Stimulated activated CD8-positive, alpha-beta memory T cell treated with anti-CD3 and anti-CD28 coated beads, Interleukin-15, amount 100 ng/mL, for 4 hours (primary cell): ENCODE measurements at regions not wholly inside any gene's neighbourhood (a gene's known extent, or its start where the extent isn't known, plus 50 kb on each side); places are given as distances from the start of the nearest gene placed in this dataset.
"Not testable (repeated sequence)": the region's sequence is repeated elsewhere in the genome, so short reads cannot be mapped to it uniquely, and the experiment has no call there.

ENCODE experiments used
- DNase-seq, 2 donors: peaks; one replicate each; pipeline ENCODE4 v3.0.0-alpha.2; 2020; ENCODE audit warnings: low read depth in 2 of 2

DNA sequence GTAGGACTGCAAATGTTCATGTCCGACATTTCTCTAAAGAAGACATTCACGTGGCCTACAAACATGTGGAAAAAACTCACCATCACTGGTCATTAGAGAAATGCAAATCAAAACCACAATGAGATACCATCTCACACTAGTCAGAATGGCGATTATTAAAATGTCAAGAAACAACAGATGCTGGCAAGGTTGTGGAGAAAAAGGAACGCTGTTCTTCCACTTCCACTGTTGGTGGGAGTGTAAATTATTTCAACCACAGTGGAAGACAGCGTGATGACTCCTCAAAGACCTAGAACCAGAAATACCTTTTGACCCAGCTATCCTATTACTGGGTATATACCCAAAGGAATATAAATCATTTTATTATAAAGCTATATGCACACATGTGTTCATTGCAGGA is 253.9 kb upstream of the UBASH3B start:
- not testable (repeated sequence) for DNase-seq

DNA sequence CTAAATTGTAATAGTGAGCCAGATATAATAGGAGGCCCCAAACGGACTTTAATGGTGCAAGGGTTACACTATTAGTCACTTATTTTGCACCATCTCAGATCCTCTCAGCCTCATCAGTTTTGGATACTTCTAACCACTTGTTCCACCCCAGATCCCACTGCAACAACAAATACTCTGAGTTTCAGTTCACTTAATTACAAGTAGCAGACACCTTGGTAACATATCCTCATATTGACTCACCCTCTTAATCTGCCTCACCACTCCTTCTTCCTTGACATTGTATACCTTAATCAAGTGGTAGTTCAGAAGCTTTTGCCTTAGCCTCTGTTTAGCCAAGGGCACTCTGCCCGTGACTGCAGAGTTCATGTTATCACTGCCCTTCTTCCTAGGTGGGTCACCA is 256.1 kb upstream of the UBASH3B start:
- DNase-seq, result no peak

DNA sequence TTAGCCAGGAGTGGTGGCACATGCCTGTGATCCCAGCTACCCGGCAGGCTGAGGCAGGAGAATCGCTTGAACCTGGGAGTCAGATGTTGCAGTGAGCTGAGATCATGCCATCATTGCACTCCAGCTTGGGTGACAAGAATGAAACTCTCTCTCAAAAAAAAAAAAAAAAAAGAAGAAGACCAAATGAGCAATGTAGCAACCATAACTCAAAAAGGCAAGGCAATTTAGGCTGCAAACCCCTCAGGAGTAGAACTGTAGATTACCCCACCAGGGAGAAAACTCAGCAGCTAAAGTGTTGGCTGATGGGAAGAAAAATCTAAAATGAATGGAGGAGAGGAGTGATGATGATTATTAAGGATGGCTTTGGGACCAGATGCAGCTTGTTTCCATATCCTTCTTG is 256.7 kb upstream of the UBASH3B start:
- no peak for DNase-seq

DNA sequence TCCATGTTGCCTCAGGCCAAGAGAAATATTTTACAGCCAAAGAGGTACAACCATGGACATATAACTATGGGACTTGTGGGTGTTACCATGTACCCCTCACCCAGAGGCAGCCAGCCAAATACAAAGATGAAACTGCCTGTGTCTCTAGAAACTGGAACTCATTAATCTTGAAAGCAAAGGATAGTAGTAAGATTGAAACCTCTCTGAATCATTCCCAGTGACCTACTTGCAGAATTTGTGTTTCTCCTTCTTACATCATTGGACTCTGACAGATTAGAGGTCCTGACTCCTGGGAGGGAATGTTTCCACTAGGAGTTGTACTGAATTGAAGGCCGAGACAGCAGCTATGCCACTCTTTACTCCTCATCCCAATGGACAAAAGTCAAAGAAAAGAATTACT is 257.4 kb upstream of the UBASH3B start:
- no peak for DNase-seq

GRCh38 chr11:122395282-122395681 is 260.2 kb upstream of the UBASH3B start:
- no peak for DNase-seq

GRCh38 chr11:122394313-122394712 is 261.2 kb upstream of the UBASH3B start:
- DNase-seq, result no peak

GRCh38 chr11:122393209-122393860 is 262.2 kb upstream of the UBASH3B start:
- DNase-seq, result no peak

DNA sequence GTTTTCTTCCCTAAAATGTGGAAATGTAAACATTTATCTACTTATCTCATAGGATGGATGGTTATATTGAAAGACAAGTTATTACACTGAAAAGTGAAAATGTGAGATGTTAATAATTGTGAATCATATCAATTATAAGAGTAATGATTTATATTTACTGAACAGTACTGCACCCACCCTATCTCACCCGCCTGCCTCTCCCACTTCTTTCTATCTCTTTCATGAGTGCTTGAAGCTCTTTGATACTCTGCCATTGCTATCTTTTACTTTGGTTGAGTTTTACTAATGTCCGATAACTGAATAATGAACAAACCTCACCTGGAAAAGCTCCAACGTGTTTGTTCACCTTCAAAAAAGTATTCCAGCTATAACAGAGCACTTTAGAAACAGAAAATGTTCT is 263.0 kb upstream of the UBASH3B start:
- DNase-seq, result no peak

DNA sequence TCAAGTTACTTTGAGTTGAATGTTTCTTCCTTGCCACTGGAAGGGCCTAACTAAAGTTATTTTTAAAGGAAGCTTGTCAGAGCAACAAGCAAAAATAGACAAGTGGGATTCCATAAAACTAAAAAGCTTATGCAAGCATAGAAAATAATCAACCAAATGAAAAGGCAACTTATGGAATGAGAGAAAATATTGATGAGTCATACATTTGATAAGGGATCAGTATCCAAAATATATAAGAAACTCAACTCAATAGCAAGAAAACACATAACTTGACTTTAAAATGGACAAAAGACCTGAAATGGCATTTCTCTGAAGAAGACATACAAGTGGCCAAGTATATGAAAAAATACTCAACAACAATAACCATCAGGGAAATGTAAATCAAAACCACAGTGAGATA is 264.5 kb upstream of the UBASH3B start:
- no peak for DNase-seq

DNA sequence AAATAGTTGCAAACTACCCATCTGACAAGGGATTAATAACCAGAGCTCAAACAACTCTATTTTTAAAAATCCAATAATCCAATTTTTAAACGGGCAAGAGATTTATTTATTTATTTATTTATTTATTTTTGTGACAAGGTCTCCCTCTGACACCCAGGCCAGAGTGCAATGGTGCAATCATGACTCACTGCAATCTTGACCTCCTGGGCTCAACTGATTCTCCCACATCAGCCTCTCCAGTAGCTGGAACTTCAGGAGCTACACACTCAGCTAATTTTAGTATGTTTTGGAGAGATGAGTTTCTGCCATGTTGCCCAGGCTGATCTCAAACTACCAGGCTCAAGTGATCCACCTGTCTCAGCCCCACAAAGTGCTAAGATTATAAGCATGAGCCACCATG is 267.2 kb upstream of the BLID start:
- no peak for DNase-seq

- DNase-seq, result no peak
Observed at GRCh38 chr11:122375687-122376399, 259.8 kb upstream of the BLID start.

DNA sequence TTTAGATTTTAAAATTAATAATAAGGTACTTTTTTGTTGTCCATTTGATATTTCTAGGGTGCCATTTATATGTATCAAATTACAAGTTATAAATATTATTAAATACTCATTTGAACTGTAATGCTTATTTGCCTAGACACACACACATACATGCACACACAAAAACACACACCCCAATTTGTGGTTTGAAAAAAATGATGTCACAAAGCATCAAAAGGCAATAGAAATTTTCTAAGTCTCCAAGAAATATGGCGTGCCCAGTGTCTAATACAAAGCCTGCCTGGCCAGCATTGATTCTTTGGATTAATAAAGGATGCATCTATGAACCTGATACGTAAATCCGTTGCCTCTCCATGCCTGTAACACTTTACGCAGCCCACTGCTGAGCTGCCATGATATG is 252.8 kb upstream of the BLID start:
- no peak for DNase-seq

GRCh38 chr11:122367809-122368231 is 251.8 kb upstream of the BLID start:
- no peak for DNase-seq

DNA sequence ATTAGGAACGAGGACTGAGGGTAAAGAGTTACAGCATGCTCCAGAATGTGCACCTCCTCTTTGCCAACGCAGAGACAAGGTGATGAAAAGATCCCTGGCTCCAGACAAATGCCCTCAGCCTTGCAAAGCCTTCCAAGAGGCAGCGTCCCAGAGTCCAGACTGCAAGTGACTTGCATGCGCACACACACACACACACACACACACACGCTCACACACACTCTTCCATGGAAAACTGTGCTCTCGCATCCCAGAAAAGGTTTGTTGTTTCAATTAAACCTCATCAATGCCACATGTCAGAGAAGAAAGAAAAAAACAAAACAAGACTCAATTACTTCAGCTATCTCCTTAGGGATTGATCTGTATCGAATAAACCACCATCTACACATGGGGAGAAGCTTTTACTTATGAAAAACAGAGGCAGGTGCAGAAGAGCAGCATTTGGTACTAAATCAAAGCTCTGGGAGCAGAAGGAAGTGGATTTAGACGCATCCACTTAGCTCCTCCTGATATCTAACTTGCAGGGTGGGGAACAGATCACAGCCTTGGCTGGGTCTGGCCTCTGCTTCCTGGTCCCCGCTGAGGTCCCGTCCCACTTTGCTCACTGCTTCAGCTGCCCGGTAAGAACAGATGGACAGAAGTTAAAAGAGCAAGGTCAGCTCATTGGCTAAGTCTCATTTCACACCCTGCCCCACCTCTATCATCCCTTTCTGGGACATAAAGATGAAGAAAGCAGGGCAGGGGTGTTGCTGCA is 249.8 kb upstream of the BLID start:
- DNase-seq, result no peak

DNA sequence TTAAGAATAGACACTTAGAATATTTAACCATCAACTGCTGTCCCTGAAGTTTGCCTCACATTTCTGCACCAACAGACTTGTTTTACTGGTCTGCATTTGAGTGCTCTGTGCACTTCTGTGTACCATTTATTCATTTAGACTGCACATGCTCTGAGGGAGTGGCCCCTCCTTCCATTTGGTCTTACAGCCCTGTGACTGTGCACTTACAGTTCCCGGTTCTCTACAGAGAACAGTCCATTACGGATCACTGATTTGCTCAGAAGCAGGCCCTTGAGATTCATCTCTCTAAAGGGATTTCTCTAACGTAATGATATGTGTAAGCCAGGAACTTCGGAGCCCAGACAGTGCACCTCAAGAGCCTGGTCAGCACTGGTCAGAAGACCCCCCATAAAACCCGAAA is 247.3 kb upstream of the BLID start:
- DNase-seq, result no peak

- no peak for DNase-seq
Observed at GRCh38 chr11:122362381-122362780, 246.4 kb upstream of the BLID start.

GRCh38 chr11:122360875-122361274 is 244.9 kb upstream of the BLID start:
- no peak for DNase-seq

DNA sequence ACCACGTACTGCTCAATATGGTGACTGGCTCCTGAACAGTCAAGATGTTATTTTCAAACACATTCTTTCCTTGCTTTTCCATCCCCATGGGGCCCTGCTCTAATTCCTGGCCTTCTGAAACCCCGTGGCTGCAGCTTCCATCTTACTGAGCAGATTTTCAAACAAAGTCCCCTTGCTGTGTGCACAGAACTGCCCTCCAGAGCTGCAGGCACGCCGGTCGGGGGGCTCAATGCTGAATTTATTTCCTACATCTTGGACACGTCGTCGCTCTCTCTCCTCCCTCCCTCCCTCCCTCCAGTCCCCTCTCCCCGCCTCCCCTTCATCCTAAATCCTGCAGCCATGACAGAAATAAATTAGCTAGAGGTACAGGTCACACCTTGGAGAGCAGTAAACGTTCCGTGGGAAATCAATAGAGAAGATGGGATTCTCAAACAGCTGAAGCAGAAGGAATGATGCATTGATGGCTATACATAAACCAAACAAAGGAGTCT is 243.1 kb upstream of the BLID start:
- DNase-seq, result no peak

DNA sequence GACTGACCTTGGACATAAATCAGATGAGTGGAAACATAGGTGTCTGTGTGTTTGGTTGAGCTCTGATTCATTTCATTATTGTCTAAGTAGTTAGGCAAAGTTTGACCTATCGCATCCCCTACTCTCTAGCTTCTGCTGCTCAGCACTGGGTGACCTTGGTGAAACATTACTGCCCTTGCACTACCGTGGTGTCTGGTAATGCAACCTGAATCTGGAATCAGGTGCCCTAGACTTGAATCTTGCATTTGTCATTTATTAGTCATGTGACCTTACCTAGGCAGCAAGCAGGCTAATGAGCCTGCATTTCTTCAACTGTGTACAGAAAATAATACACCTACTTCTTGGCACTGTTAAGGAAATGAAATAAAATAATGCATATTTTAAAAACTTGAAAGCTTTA is 242.3 kb upstream of the BLID start:
- DNase-seq, result no peak

GRCh38 chr11:122355968-122356367 is 240.0 kb upstream of the BLID start:
- DNase-seq, result no peak

- DNase-seq, result no peak
Observed at GRCh38 chr11:122354025-122354697, 238.1 kb upstream of the BLID start.

GRCh38 chr11:122353561-122353960 is 237.5 kb upstream of the BLID start:
- no peak for DNase-seq
